ENCODE measurements at regions not wholly inside any gene's neighbourhood (a gene's known extent, or its start where the extent isn't known, plus 50 kb on each side); places are given as distances from the start of the nearest gene placed in this dataset.
A peak's percentile ranks its signal among the peaks of the same experiment; 100 is the strongest.
"Not testable (repeated sequence)": the region's sequence is repeated elsewhere in the genome, so short reads cannot be mapped to it uniquely, and the experiment has no call there.

DNA sequence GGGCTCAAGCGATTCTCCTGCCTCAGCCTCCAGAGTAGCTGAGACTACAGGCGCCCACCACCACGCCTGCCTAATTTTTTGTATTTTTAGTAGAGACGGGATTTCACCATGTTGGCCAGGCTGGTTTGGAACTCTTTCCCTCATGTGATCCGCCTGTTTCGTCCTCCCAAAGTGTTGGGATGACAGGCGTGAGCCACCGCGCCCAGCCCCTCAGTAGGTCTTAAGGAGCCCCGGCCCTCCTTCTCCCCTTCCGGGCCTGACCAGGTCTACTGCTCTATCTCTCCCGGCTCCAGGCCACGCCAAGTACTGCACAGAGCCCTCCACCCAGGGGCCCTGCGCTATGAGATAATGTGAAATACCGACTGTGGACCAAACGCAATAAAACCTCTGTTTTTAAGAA, 785.5 kb downstream of the FOXD4L5 start:
- DNase-seq (ENCODE audit: low spot score); FAIRE-seq: not testable (repeated sequence)

DNA sequence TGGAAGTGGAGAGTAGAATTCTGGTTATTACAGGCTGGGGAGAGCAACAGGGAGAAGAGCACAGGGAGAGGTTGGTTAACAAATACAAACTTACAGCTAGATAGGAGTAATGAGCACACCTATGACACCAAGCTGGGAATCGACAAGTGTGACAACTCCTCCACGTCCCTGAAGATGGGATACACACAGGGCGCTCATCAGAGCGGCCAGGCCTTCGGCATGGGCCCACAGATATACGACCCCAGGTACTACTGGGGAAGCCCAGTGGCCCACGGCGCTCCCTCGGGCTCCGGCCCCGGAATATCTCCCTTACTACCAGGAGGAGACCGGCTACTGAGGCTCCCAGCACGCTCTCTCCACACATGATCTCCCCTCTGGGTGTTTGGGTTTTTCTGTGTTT, 786.6 kb downstream of the FOXD4L5 start:
- not testable (repeated sequence) for FAIRE-seq; DNase-seq (ENCODE audit: low spot score)

DNA sequence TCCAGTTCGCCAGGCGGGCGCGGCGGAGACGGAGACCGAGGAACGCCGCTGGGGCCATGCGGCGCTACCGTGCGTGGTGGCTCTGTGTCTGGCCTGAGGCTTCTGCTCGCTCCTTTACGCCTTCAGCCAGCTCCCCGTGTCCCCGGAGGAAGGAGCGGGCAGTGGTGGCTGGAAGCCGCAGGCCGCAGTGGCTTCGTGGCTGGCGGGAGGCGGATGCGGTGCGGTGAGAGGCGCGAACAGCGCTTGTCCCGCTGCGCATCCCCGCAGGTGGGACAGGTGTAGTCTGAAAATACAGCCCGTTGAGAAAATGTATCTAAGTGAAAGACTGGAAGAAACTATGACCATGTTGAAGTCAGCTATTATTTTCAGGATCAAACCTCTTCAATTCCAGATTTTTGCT, 796.5 kb downstream of the FOXD4L5 start:
- not testable (repeated sequence) for FAIRE-seq; DNase-seq (ENCODE audit: low spot score)

DNA sequence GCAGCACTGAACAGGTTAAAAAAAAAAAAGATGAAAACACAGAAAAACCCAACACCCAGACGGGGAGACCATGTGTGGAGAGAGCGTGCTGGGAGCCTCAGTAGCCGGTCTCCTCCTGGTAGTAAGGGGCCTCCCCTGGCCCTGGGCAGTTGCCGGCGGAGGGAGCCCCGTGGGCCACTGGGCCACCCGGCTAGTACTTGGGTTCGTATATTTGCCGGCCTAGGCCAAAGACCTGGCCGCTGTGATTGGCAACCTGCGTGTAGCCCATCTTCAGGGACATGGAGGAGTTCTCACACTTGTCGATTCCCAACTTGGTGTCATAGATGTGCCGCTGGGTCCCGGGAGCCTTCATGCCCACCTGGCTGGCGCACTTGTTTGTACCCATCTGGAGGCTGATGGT, 798.9 kb downstream of the FOXD4L5 start:
- FAIRE-seq; DNase-seq (ENCODE audit: low spot score): not testable (repeated sequence)

DNA sequence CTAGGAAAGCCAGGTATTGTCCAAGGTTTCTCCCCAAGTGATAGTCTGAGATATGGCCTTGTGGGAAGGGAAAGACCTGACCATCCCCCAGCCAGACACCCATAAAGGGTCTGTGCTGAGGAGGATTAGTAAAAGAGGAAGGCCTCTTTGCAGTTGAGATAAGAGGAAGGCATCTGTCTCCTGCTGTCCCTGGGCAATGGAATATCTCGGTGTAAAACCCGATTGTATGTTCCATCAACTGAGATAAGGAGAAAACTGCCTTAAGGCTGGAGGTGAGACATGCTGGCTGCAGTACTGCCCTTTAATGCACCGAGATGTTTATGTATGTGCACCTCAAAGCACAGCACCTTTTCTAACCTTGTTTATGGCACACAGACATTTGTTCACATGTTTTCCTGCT, 805.9 kb downstream of the FOXD4L5 start:
- not testable (repeated sequence) for DNase-seq (ENCODE audit: low spot score); FAIRE-seq

DNA sequence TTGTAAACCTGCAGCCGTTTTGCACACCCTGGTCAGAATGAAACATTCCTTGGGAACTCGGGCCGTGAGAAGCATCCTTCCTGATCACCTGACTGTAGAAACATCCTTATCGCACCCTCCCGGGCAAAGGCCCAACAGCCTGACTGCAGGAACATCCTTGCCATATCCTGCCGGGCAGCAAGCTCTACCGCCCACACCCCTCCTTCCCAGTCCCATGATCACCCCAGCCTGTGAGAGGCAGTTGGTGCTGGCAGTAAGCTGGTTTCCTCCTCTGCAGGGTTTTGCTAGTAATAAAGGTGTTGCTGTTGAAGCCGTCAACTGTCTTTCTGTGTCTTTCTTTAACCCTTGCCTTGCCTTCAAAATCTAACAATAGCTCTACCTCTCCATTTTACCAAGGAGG, 816.1 kb downstream of the FOXD4L5 start:
- not testable (repeated sequence) for DNase-seq (ENCODE audit: low spot score); FAIRE-seq

GRCh38 chr9:64466052-64466599, 818.9 kb downstream of the FOXD4L5 start:
- not testable (repeated sequence) for DNase-seq (ENCODE audit: low spot score); FAIRE-seq

GRCh38 chr9:64461885-64462284, 823.1 kb downstream of the FOXD4L5 start:
- FAIRE-seq; DNase-seq (ENCODE audit: low spot score): not testable (repeated sequence)

DNA sequence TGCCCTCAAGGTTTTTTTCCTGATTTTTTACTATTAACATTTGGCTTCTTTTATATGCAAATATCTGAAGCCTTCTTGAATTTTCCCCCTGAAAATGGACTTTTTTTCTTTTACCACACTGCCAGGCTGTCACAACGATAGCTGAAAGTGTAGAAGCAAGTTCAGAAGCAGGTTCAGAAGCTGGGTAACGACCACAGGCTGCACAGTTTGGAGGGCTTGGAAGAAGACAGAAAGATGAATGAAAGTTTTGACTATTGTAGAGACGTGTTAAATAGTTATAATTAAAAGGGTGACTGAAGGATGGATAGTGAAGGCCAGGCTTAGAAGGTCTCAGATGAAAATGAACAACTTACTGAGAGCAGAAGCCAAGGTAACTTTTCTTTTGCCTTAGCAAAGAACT, 826.4 kb downstream of the FOXD4L5 start:
- DNase-seq (ENCODE audit: low spot score); FAIRE-seq: not testable (repeated sequence)

GRCh38 chr9:64455107-64455648, 829.8 kb downstream of the FOXD4L5 start:
- DNase-seq (ENCODE audit: low spot score); FAIRE-seq: not testable (repeated sequence)

DNA sequence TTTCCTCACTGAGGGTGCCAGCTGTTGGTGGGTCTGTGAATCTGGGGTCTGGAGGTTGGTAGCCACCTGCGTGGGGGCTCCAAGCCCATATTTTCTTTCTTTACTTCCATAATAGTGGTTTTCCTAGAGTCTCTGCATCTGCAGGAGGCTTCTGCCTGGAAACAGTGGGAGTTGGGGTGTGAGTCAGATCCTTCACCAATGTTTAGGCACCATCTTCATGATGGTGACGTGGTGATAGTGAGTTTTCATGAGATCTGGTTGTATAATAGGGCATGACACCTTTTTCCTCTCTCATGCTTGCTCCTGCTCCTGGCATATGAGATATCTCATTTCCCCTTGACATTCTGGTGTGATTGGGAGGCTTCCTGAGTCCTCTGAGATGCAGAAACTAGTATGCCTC, 832.9 kb downstream of the FOXD4L5 start:
- not testable (repeated sequence) for FAIRE-seq
- peak; percentile 0 for DNase-seq (ENCODE audit: low spot score)

DNA sequence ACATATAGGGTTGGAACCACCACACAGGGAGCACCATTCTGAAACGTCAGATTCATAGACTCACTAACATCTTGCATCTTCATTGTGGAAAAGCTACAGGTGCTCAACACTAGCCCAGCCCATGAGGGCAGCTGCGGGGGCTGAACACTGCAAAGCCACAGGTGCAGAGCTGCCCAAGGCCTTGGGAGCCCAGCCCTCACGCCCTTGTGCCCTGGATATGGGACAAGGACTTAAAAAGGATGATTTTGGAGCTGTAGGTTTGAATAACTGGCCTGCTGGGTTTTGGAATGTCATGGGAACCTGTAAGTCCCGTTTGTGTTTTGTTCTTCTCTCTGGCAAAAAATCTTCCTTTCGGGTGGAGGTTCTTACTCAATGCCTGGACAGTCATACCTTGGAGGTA, 834.4 kb downstream of the FOXD4L5 start:
- not testable (repeated sequence) for FAIRE-seq; DNase-seq (ENCODE audit: low spot score)

DNA sequence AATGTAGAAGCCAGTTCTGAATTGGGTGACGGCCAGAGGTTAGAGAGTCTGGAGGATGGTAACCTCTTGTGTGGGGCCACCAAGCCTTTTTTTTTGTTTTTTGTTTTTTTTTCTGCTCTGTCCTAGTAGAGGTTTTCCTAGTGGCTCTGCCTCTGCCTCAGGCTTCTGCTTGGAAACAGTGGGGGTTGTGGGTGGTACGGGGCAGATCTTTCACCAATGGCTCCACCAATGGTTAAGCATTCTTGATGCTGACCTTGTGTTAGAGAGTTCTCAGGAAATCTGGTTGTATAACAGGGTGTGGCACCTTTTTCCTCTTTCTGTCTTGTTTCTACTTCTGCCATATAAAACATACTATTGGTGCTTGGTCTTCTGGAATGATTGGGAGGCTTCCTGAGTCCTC, 836.0 kb downstream of the FOXD4L5 start:
- DNase-seq (ENCODE audit: low spot score); FAIRE-seq: not testable (repeated sequence)

DNA sequence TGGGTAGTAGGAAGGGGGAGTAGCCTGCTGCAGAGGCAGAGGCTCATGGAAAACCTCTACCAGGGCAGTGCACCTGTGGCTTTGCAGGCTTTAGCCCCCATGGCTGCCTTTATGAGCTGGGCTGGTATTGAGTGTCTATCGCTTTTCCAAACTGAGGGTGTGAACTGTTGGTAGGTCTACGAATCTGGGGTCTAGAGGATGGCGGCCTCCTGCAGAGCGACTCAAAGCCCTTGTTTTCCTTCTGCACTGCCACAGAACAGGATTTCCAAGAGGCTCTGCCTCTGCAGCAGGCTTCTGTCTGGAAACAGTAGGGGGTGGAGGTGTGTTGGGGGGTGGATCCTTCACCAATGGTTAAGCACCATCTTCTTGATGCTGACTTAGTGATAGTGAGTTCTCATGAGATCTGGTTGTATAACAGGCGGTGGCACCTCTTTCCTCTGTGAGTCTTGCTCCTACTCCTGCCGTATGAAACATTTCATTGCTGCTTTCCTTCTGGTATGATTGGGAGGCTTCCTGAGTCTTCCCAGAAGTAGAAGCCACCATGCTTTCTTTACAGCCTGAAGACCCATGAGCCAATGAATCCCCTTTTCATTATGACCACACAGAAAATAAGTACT, 840.0 kb downstream of the FOXD4L5 start:
- not testable (repeated sequence) for FAIRE-seq; DNase-seq (ENCODE audit: low spot score)

- not testable (repeated sequence) for DNase-seq (ENCODE audit: low spot score); FAIRE-seq
Observed at GRCh38 chr9:64439747-64440146, 845.3 kb downstream of the FOXD4L5 start.

Data from urothelium cell line (cell line).